Activated T-helper 1 cell treated with anti-CD3 and anti-CD28 coated beads, Interleukin-2, amount 50 U/mL, for 16 hours (primary cell): ENCODE measurements at regions not wholly inside any gene's neighbourhood (a gene's known extent, or its start where the extent isn't known, plus 50 kb on each side); places are given as distances from the start of the nearest gene placed in this dataset.
"Not testable (repeated sequence)": the region's sequence is repeated elsewhere in the genome, so short reads cannot be mapped to it uniquely, and the experiment has no call there.

Source experiments
- DNase-seq, 2 donors: peaks; one replicate each; pipeline ENCODE4 v3.0.0-alpha.2; 2020; ENCODE audit warnings: low read depth in 1 of 2, low spot score in 1 of 2

DNA sequence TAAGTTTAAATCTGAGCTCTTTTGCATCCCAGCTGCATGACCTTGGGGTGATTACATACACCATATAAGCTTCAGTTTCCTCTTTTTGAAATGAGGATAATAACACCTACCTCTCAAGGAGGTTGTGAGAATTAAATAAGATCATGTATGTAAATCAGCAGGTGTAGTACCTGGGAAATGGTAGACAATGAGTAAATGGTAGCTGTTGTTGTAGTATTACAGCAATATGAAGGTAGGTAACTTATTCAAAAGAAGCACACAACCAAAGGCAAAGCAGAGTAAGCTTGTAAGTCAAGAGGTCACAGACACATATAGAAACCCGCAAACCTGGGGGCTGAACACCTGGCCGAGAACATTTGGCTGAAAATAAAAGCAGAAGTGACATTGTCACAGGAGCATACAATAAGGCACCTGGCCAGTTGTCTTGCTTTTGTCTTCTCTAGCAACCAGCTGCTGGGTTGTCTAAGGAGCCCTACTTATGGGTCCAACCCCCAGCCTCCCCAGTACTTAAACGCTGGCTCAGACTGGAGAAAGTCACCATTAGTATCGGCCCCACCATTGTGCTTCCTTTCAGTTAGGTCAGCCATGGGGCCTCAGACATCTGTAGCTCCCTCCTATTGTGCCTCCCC, 203.6 kb upstream of the MKLN1 start:
- no peak for DNase-seq

DNA sequence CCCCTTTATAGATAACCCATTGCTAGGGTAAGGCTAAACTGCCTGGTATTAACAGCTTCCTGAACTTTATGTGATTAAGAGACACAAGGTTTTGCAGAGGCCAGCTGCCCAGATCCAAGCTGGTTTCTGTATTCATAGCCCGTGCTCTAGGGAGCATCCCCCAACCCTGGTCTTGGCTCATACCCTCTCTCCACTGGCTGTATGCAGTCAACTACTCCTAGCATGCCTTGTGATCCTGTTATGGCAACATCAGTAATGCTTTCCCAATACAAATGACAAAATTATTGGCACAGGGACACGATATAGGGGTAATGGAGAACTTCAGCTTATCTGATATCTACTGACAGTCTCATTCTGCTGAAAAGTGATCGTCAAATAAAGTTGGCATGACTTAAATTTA, 202.8 kb upstream of the MKLN1 start:
- DNase-seq = no peak

DNA sequence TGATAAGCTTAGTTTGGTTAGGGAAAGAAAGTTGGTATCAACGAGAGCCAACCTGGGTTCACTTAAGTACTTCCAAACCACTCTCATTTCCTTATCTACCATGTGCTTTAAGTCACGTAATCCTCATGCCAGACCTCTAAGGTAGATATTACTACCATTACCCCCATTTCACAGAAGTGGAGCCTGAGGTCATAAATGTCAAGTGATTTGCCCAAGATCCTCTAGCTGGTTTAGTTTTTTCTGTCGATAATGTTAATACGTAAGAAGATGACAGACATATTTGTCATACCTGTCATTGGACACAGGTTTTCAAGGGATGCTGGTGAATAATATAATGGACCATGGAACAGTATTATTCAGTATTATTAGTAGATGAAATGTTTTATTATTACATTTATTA, 197.4 kb upstream of the MKLN1 start:
- no peak for DNase-seq

DNA sequence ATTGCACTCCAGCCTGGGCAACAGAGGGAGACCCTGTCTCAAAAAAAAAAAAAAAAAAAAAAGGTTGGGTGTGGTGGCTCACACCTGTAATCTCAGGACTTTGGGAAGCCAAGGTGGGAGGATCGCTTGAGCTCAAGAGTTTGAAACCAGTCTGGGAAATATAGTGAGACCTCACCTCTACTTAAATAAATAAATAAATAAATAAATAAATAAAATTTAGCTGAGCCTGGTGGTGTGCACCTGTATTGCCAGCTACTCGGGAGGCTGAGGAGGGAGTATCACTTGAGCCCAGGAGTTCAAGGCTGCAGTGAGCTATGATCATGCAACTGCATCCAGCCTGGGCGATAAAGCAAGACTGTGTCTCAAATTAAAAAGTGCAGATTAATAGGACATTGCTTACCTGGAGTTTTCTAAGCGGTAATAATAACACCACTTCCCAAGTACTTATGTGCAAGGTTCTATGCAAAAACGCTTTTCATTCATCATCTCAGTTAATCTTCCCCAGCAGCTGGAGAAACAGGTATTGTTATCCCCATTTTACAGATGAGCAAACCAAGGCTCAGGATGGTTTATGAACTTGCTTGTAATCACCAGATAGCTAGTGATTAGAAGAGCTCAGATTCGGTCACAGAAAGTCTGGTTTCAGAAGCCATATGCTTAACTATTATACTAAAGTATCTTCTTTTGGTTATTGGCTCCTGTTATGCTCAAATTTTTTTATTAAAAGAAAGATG, 196.5 kb upstream of the MKLN1 start:
- DNase-seq = no peak

DNA sequence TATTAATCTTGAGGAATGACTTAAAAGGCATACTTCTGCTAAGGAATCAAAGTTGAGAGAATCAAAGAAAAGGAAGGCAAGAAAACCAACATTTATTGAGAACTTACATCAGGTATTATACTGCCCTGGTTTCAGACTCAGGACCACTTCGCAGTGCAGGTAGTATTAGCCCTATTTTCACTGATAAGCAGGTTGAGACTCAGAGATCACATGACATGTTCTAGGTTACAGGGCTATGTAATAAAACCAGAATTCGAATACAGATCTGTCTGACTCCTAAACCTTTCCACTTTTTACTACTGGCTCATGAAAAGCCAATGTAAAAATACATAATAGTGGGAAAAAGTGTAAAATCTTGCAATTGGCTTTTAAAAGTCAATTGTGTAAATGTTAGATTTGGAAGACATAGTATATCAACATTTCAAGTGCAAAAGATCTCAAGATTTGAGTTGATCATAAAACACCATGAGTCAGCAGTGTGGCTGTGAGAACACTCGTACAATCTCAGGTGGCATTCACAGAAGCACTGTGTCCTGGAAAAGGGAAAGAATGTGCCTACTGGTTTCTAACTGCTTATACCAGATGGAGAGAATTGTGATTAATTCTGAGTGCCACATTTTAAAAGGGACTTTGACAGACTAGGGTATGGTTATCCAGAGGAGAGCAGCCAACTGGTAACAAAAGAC, 195.8 kb upstream of the MKLN1 start:
- no peak for DNase-seq

DNA sequence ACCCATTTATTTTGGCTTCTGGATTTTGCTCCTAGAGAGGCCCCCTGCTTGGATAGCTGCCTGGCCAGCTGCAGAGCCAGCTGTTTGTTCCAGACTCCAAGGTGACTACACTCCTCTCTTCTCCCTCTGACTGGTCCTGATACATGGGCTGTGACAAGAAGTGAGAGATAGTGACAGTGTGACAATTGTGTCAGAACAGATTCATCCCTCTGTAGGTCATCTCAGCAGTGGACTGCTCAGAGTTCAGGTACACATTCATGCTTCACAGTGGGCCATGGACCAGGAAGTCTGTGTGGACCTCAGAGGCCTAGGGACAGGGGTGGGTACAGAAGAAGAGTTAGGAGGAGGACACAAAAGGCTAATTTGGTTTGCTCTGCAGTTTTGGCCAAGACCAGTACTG, 188.2 kb upstream of the MKLN1 start:
- no peak for DNase-seq

DNA sequence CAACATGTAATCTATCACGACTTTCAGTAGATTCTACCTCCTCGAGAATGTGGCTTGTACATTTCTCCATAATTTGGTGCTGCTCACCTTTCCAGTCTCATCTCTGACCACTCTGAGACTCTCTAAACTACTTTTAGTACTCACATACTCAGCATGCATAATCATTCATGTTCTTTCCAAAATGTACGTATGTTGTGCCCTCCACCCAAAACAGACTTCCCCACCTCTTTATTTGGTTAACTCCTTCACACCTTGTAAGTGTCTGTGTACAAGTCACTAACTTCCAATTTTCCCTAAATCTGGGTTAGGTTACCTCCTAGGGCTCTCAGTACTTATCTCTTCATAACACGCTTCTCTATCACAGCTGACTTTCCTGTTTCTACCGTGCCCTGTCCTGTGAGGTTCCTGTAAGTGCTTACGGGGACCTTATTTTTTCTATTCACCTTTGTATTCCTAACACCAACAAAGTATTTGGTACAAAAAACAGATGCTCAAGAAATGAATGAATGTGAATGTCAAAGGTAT, 186.2 kb upstream of the MKLN1 start:
- DNase-seq = no peak

DNA sequence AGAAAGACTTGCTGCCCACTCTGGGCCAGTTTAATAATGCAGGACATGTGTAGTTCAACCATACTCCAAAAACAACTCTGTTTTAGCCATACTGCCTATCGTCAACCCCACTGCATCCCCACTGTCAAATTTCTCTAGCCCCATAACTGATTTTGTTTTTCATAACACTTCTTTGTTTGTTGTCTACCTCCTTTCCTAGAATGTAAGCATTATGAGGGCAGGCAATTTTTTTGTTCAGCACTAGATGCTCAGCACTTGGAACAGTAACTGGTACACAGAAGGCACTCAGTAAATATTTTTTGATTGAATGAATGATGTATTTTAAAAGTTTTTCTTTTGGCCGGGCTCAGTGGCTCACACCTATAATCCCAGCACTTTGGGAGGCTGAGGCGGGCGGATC, 183.8 kb upstream of the MKLN1 start:
- no peak for DNase-seq

DNA sequence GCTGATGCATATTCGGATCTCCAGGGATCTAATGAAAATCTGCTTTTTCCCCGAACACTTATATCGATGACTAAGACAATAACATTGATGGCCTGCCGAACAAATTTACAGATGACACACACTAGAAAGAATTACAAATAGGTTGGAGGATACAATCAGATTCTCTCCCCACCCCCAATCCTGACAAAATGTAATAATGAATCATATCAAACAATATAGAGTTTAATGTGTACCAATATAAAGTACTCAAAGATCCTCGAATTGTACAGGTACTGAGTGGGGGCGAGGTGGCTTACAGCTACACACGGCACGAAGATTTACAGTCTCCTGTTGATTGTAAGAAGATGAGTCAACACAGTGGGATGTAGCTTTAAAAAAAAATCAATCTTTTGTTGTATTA, 182.7 kb upstream of the MKLN1 start:
- no peak for DNase-seq

DNA sequence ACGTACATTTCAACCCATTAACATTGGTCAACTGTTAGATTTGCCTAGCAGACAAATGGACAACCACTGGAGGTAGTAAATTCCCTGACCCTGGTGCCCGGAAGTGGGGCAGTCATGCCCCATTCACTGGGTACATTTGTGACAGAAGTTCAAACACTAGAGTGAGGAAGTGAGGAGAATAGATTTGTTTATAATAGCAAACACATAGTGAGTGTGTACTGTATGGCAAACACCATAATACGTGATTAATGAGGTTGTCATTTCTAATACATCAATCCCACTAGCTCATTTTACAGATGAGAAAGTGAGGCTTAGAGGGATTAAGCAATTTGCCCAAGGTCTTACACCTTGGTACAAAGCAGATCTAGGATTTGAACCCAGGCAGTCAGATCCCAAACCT, 181.9 kb upstream of the MKLN1 start:
- no peak for DNase-seq

DNA sequence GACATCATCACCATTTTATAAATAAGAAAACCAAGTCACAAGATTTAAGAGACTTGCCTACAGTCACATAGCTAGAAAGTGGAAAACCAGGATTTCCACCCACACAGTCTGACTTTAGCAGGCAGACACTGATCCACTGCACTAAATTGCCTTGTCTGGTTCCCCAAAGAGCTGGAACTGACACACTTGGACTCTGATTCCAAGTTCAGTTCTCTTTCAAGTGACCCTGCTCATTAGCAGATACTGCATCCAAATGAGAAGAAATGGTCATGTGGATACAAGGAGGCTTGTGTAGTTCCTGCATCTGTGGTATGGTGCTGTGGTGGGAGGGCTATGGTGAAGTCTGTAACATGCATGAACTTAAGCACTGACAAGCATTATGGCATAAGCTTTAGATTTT, 180.1 kb upstream of the MKLN1 start:
- no peak for DNase-seq

DNA sequence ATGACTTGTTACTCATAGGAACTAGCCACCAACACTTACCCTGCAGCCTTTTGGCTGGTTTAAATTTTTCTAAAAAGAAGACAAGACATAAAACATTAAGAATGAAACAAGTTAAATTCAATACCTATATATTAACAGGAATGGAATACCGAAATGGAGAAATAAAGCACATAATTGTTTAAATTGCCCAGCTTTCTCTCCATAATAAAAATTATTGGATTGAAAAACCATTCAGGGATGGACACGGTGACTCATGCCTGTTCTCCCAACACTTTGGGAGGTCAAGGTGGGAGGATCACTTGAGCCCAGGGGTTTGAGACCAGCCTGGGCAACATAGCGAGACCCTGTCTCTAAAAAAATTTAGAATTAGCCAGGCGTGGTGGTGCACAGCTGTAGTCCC, 179.4 kb upstream of the MKLN1 start:
- DNase-seq = no peak

DNA sequence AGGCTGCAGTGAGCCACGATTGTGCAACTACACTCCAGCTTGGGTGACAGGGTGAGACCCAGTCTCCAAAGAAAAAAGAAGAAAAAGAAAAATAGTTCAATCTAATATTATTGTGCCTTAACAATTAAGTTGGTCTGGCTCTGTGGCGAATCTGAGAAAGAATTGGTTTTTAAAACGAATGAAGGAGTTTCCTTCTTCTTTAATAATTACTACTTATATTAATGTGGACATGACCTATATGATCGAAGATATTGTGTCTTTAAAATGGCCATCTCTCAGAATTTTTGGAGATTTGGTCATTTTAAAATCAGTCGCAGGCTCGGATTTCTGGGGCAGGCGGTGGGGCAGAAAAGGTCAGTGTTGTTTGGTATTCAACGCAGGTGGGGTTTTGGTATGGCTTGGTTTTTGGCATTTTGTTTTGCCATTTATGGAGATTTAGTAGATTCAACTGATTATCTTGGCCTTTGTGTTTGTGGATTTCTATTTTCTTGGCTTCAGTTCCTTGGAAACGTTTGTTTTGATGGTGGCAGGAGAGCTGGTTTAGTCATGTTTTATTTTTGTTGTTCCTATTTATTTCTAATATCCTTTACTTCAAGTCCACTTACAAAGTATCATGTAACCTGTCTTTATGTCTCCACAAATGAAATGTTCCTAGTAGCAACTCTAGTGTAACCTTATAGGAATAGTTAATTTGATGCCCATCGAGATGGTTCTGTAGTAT, 178.8 kb upstream of the MKLN1 start:
- DNase-seq = no peak

DNA sequence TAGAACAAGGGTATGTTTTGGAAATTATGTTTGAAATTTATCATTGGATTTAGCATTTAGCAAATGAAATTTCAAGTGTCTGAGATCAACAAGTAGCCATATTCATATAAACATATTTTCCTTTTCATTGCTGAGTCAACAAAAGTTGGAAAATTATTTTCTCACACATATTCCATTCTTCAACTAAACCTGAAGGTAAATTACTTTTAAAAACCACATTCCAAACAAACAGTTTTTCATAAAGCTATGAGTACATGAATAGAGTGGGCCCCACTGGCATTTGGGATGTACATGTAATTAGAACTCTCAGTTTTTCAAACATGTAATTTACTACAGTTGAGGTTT, 178.3 kb upstream of the MKLN1 start:
- no peak for DNase-seq

DNA sequence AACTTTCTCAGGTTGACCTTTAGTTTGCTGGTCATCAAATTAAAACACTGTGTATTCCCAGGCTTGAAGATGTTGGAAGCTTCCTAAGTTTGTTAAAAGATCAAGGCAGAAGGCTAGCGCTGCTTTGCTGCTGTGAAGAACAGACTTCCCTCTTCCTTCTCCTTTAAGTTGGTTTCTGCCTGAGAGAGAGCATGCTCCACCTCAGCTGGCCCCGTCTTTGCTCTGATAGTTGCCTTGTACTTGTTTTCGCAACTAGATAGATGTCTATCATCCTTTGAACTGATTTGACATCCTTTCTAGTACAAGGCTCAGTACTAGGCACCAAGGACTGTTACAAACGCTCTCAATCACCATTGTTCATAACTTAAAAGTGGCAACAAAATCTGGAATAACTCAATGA, 177.8 kb upstream of the MKLN1 start:
- no peak for DNase-seq

DNA sequence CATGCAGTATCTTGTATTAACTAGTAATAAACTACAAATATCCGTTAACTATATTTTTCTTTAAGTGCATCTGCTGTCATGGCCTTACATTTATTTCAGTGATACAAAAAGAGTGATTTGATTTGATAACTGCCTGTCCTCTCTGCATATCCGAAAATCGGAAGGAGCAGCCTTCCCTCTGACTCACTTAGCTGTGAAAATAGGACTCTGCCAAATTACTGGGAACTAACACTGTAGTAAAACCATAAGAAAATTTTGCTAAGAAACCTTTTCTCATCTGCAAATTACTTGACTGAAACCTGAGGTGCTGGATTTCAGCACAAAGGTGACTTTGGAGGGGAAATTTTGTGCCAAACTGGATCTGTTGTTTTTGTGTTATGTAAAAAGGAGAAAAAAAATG, 176.6 kb upstream of the MKLN1 start:
- DNase-seq = no peak

DNA sequence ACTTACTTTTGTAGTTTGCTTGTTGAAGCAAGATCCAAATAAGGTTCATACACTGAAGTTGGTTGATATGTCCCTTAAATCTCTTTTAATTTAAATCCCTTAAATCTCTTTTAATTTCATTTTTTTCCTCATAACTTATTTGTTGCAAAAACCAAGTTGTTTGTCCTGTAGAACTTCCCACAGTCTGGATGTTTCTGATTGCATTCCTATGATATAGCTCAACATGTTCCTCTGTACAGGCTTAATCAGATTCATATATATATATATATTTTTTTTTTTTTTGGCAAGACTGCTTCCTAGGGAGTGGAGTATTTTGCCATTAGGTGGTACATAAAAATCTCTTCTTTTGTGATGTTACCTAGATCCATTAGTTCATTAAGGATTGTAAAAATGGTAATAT, 174.9 kb upstream of the MKLN1 start:
- DNase-seq = no peak

DNA sequence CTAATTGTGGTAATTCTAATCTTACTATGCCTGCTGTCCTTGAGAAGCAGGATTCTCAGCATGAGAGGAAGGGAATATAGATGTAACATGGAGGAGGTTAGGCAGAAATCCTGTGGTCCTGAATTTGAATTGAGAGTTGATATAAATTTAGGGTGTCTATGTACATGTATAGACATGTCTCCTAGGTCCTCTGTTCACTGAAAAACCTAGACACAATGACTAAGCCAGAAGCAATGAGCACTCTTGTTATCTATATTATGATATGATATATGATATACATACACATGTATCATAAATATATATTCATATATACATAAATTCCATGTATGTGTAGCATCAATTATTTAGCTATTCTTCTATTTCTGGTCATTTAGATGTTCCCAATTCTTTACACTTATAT, 173.3 kb upstream of the MKLN1 start:
- no peak for DNase-seq

DNA sequence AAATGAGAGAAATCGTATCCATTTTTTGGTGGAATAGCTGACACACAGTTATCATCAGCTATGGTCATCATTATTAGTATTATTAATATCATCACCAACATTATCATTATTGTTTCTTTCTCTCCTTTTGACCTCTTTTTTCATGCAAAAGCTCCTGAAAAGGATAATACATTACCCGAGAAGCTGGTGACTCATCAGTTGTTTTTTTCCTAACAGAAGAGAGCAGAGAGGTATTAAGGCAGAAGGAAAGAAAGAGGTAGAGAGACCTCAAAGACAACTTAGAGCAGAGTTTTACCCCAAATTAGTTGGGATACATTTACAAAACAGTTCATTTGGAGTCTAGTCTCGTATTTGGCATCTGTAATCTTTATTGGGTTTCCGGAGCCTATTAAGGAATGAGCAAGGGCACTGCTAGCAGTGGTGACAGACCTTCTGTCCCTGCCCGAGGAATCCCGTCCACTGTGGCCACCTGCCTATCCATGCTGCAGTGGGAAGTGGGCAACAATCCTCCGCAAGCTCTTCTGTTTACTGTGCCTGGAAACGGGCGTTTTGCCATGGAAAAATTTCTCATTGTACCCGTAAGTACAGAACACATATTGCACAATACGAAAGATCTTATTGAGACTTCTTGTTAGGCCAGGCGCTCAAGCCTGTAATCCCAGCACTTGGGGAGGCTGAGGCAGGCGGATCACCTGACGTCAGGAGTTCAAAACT, 170.0 kb upstream of the MKLN1 start:
- DNase-seq = no peak

DNA sequence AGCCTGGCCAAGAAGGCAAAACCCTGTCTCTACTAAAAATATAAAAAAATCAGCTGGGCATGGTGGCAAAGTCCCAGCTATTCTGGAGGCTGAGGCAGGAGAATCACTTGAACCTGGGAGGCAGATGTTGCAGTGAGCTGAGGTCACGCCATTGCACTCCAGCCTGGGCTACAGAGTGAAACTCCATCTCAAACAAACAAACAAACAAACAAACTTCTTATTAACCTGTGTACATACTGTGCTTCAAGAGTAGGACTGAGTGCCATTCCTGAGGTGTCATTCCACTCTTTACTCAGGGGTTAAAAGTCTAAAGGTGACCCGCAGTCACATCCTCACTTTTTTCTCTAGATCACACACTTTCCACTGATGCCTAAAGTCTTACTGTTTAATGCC, 169.4 kb upstream of the MKLN1 start:
- not testable (repeated sequence) for DNase-seq

DNA sequence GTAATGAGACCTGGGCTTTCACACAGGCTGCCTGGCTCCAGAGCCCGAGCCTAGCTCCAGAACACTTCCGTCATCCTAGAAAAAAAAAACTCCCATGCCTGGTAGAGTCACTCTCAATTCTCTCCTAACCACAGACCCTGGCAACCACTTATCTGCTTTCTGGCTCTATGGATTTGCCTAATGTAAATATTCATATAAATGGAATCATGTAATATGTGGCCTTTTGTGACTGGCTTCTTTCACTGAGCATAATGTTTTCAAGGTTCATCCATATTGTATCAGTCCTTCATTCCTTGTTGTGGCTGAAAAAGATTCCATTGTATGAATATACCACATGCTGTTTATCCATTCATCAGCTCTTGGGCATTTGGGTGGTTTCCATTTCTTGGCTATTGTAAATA, 167.7 kb upstream of the MKLN1 start:
- DNase-seq = no peak
